Hepatocyte (in vitro differentiated cells): ENCODE measurements at regions not wholly inside any gene's neighbourhood (a gene's known extent, or its start where the extent isn't known, plus 50 kb on each side); places are given as distances from the start of the nearest gene placed in this dataset.

Experiments
- EZH2 ChIP-seq: fragments of 200-600 bp; sonication (generic); IDR thresholded peaks from 2 replicates; pipeline ENCODE4 v1.6.1; 2016; ENCODE audit warnings: antibody characterized with exemption, mild to moderate bottlenecking, borderline replicate concordance
- TF ChIP-seq, protein P1 (sequence below): fragments of 200-600 bp; sonication (generic); IDR thresholded peaks from 2 replicates; pipeline ENCODE4 v1.5.1; 2016; ENCODE audit warnings: antibody characterized with exemption, mild to moderate bottlenecking; ENCODE audit not compliant: poor library complexity

DNA sequence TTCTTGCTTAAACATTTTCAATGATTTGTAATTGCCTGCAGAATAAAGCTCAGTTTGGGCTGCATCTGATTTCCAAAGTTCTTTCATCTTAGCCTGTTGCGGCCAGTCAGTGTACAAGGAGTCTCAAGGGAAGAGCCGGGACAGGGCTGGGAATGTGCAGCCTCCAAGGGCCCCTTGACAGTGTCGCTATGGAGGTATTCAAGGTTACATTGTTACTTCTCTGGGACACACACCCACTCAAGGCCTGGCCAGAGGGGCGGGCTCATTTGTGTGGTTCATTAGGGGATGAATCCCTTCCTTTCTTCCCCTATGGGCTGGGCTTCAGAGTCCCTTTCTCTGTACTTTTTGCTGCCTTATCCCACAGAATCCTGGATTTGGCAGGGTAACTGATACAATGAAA is 107.6 kb upstream of the CSF3R start:
- TF ChIP-seq EZH2, result no peak
- TF ChIP-seq, protein P1, sequence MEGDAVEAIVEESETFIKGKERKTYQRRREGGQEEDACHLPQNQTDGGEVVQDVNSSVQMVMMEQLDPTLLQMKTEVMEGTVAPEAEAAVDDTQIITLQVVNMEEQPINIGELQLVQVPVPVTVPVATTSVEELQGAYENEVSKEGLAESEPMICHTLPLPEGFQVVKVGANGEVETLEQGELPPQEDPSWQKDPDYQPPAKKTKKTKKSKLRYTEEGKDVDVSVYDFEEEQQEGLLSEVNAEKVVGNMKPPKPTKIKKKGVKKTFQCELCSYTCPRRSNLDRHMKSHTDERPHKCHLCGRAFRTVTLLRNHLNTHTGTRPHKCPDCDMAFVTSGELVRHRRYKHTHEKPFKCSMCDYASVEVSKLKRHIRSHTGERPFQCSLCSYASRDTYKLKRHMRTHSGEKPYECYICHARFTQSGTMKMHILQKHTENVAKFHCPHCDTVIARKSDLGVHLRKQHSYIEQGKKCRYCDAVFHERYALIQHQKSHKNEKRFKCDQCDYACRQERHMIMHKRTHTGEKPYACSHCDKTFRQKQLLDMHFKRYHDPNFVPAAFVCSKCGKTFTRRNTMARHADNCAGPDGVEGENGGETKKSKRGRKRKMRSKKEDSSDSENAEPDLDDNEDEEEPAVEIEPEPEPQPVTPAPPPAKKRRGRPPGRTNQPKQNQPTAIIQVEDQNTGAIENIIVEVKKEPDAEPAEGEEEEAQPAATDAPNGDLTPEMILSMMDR, result no peak
